Right cardiac atrium (tissue), 5 donors: ENCODE measurements at regions not wholly inside any gene's neighbourhood (a gene's known extent, or its start where the extent isn't known, plus 50 kb on each side); places are given as distances from the start of the nearest gene placed in this dataset.
A peak's percentile ranks its signal among the peaks of the same experiment; 100 is the strongest.

Experiments
- ATAC-seq, 2 donors: fragments of 200-7000 bp; cut with Tn5 transposase; one replicate each; pipeline versions ENCODE4 v1.8.0 to v1.9.1; 2020; ENCODE audit warnings: moderate library complexity in 2 of 2, mild to moderate bottlenecking in 1 of 2
- DNase-seq, 3 donors: peaks; one replicate each; pipeline ENCODE4 v3.0.0-alpha.2; 2020
- H3K27ac ChIP-seq: one replicate; pipeline ENCODE4 v1.5.1; 2013; ENCODE audit warnings: mild to moderate bottlenecking, low read length, control low read depth, moderate library complexity
- H3K27me3 ChIP-seq: one replicate; pipeline ENCODE4 v1.6.1; 2013; ENCODE audit not compliant: control insufficient read depth, insufficient read depth
- H3K4me1 ChIP-seq: one replicate; pipeline ENCODE4 v1.6.1; 2013; ENCODE audit warnings: low read length; ENCODE audit not compliant: control insufficient read depth, insufficient read depth
- H3K4me3 ChIP-seq: one replicate; pipeline ENCODE4 v1.5.1; 2013; ENCODE audit warnings: low read length, control low read depth
- H3K9me3 ChIP-seq: one replicate; pipeline ENCODE4 v1.6.1; 2013; ENCODE audit warnings: low read length; ENCODE audit not compliant: control insufficient read depth
- WGBS: extraction: QIAGEN DNeasy Blood & Tissue Kit; methylation state at CpG from one replicate; pipeline ENCODE4 v1.1.7; 2013; 5-methylcytosine and 5-hydroxymethylcytosine counted together
- intact Hi-C, 4 donors: fragments of 100-400 bp; cut with DNase I; formaldehyde crosslinking; loops; one replicate each; pipeline versions ENCODE4 v1.11.0 to v1.14.0; 2022 to 2023
- donor health status: healthy with polysubstance abuse.
- donor health status: DM: no; HTN: yes; CAD: no.
- donor health status: DM: no; HTN: no; CAD: no.
- donor health status: DM: no; HTN: yes; CAD: no; lungs with severe emphysema.
- donor health status: DM: yes; HTN: yes; CAD: no.

GRCh38 chr2:172350839-172351479, 76.4 kb upstream of the ITGA6 start:
- WGBS: 56% methylated on average over 9 of the region's 9 CpGs
- peak overlapping the region; percentile 95 for H3K27ac ChIP-seq
- peak; percentile 66 to 88 (median 85) for DNase-seq

DNA sequence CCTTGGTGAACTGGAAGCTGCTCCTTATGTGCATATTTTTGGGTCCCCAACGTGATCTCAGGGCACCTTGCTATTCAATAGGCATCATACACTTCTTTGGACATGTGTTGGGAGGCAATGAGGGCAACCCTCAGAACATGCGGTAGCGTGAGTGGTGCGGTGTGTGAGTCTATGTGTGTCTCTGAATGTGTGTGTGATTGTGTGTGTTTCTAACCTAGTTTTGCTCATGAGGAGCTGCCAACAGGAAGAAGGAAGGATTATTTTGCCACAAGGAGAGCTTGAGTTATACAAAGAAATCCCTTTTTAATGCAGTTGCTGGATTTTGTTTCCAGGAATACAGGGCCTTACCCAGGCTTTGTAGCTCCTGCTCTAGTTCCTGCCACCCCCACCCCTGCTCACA, 75.8 kb upstream of the ITGA6 start:
- DNase-seq (no peak), ATAC-seq (peak in 1 of 2 donors; percentile 5)
- peak overlapping the region; percentile 92 for H3K27ac ChIP-seq
- no peaks in the 10 kb centered on the region for H3K27me3 ChIP-seq
- H3K4me3 ChIP-seq: no peak overlapping the region
- H3K9me3 ChIP-seq: no peaks in the 10 kb centered on the region
- H3K4me1 ChIP-seq: peaks cover 2% of the 10 kb centered on the region
- 87% methylated on average over 4 of the region's 4 CpGs for WGBS
- intact Hi-C loops: no loop called here

More at GRCh38 chr2:172350839-172351479, 76.4 kb upstream of the ITGA6 start:
- Histone ChIP-seq H3K27me3 (no peaks in the 10 kb centered on the region), H3K4me1 (peaks cover 2% of the 10 kb centered on the region), H3K9me3 (no peaks in the 10 kb centered on the region), H3K4me3 (no peak overlapping the region)
- intact Hi-C loops: no loop called here
- ATAC-seq: peak; percentile 93 to 95

GRCh38 chr2:172354347-172354746, 73.0 kb upstream of the ITGA6 start:
- H3K27ac ChIP-seq: no peak overlapping the region
- ATAC-seq: no peak

GRCh38 chr2:172357442-172357841, 69.9 kb upstream of the ITGA6 start:
- 23% methylated on average over 3 of the region's 3 CpGs for WGBS
- ATAC-seq (peak; percentile 62 to 80), DNase-seq (peak in 2 of 3 donors; percentile 24 to 54)
- Histone ChIP-seq H3K27me3 (no peaks in the 10 kb centered on the region), H3K4me1 (peaks cover 7% of the 10 kb centered on the region), H3K27ac (peak overlapping the region; percentile 70), H3K9me3 (no peaks in the 10 kb centered on the region), H3K4me3 (no peak overlapping the region)
- intact Hi-C loops: no loop called here

More at GRCh38 chr2:172354347-172354746, 73.0 kb upstream of the ITGA6 start:
- intact Hi-C loops: no loop called here
- no peak overlapping the region for H3K4me3 ChIP-seq
- H3K4me1 ChIP-seq: peaks cover 8% of the 10 kb centered on the region
- no peaks in the 10 kb centered on the region for H3K9me3 ChIP-seq
- peak in 1 of 3 donors; percentile 38 for DNase-seq
- no peaks in the 10 kb centered on the region for H3K27me3 ChIP-seq
- 69% methylated on average over 5 of the region's 5 CpGs for WGBS

DNA sequence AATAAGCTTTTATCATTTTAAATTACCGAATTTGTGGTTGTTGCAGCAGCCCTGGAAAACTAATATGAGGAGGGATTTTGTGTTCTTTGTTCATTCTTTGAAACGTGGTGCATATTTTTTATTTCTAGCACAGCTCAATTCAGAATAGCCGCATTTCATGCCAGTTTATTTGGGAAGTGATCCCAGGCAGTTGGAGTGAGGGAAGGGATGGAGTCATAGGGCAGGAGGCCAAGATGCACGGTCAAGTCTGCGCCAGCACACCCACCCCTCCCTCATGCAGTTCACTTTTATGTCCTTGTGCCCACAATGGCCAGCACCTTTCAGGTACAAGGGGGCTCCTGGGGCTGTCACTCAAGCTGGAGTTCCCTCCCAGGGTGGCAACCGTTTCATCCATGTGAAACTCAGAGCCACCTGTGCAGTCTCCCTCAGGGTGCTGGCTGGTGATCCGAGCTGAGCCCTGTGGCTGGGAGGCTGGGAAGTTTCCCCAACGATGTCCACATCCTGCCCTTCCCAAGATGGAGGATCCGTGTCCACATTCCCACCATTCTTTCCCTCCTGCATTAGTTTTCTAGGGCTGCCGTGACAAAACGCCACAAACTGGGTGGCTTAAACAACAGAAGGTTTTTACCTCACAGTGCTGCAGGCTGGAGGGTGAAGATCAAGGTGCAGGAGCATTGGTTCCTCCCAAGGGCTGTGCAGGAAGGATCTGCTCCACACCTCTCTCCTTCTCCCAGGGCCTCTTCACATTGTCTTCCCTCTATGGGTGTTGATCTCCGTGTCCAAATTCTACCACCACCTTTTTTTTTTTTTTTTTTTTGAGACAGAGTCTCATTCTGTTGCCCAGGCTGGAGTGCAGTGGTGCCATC, 68.5 kb upstream of the ITGA6 start:
- no peak overlapping the region for H3K4me3 ChIP-seq
- DNase-seq: peak; percentile 46 to 79 (median 65)
- no peak overlapping the region for H3K27ac ChIP-seq
- no peaks in the 10 kb centered on the region for H3K9me3 ChIP-seq
- intact Hi-C loops: no loop called here
- H3K27me3 ChIP-seq: no peaks in the 10 kb centered on the region
- H3K4me1 ChIP-seq: peaks cover 7% of the 10 kb centered on the region
- peak; percentile 53 to 77 for ATAC-seq
- 51% methylated on average over 12 of the region's 12 CpGs for WGBS

- Histone ChIP-seq H3K4me1 (peaks cover 7% of the 10 kb centered on the region), H3K27ac (no peak overlapping the region), H3K4me3 (no peak overlapping the region), H3K27me3 (no peaks in the 10 kb centered on the region), H3K9me3 (no peaks in the 10 kb centered on the region)
- 61% methylated on average over 3 of the region's 3 CpGs for WGBS
- intact Hi-C loops: no loop called here
- ATAC-seq (no peak), DNase-seq (no peak)
These were observed 66.0 kb upstream of the ITGA6 start for GRCh38 chr2:172361360-172361759.

DNA sequence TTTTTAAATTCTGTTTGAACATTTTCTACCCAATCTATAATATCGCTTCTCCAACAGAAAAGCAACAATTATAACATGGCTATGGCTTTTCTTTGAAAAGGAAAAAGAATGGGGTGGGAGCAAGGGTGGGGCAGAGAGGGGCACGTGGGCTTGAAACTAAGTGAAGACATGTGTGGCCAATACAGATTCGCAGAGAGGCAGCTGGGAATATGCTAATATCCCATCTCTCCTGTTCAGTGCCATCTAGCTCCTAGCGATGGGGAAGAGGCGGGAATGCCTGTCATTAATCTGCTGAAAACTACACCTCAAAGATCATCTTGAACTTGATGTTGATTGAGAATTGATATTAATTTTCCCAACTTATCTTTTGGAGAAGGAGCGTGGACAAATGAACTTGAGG, 65.5 kb upstream of the ITGA6 start:
- WGBS: 89% methylated on average over 6 of the region's 6 CpGs
- no peak overlapping the region for H3K27ac ChIP-seq
- H3K27me3 ChIP-seq: no peaks in the 10 kb centered on the region
- no peaks in the 10 kb centered on the region for H3K9me3 ChIP-seq
- H3K4me1 ChIP-seq: peaks cover 7% of the 10 kb centered on the region
- intact Hi-C loops: no loop called here
- H3K4me3 ChIP-seq: no peak overlapping the region
- DNase-seq: no peak
- ATAC-seq: no peak

GRCh38 chr2:172364261-172364660, 63.1 kb upstream of the ITGA6 start:
- no peak for DNase-seq
- no peak overlapping the region for H3K4me3 ChIP-seq
- ATAC-seq: no peak
- WGBS: 96% methylated on average over 1 of the region's 1 CpG
- H3K27me3 ChIP-seq: no peaks in the 10 kb centered on the region
- H3K4me1 ChIP-seq: no peaks in the 10 kb centered on the region
- H3K27ac ChIP-seq: no peak overlapping the region
- no peaks in the 10 kb centered on the region for H3K9me3 ChIP-seq
- intact Hi-C loops: no loop called here

GRCh38 chr2:172366596-172367150, 60.7 kb upstream of the ITGA6 start:
- Histone ChIP-seq H3K27me3 (no peaks in the 10 kb centered on the region), H3K9me3 (no peaks in the 10 kb centered on the region), H3K27ac (peak overlapping the region; percentile 9), H3K4me3 (no peak overlapping the region), H3K4me1 (no peaks in the 10 kb centered on the region)
- DNase-seq: no peak
- no peak for ATAC-seq
- intact Hi-C loops: no loop called here
- 55% methylated on average over 11 of the region's 11 CpGs for WGBS

- H3K4me1 ChIP-seq: peaks cover 1% of the 10 kb centered on the region
- no peaks in the 10 kb centered on the region for H3K9me3 ChIP-seq
- 81% methylated on average over 1 of the region's 1 CpG for WGBS
- H3K4me3 ChIP-seq: no peak overlapping the region
- no peak overlapping the region for H3K27ac ChIP-seq
- no peak for DNase-seq
- no peaks in the 10 kb centered on the region for H3K27me3 ChIP-seq
- intact Hi-C loops: no loop called here
- no peak for ATAC-seq
These were observed 56.4 kb upstream of the ITGA6 start for GRCh38 chr2:172370821-172371455.

GRCh38 chr2:172372436-172372835, 55.0 kb upstream of the ITGA6 start:
- Histone ChIP-seq H3K27ac (no peak overlapping the region), H3K27me3 (no peaks in the 10 kb centered on the region), H3K4me3 (no peak overlapping the region), H3K9me3 (no peaks in the 10 kb centered on the region), H3K4me1 (peaks cover 2% of the 10 kb centered on the region)
- ATAC-seq (no peak), DNase-seq (no peak)
- intact Hi-C loops: no loop called here
